IMR-90 (cell line): ENCODE measurements at regions not wholly inside any gene's neighbourhood (a gene's known extent, or its start where the extent isn't known, plus 50 kb on each side); places are given as distances from the start of the nearest gene placed in this dataset.

Experiments used
- CEBPB ChIP-seq: IDR thresholded peaks from 2 replicates; pipeline ENCODE4 v1.6.1; 2012; ENCODE audit warnings: low read depth, low read length, improper control_type of control experiment
- CHD1 ChIP-seq: IDR thresholded peaks from 2 replicates; pipeline ENCODE4 v1.6.1; 2012; ENCODE audit warnings: low read depth, low read length, improper control_type of control experiment
- CTCF ChIP-seq: conservative IDR thresholded peaks from 2 replicates; pipeline ENCODE4 v1.5.1; 2012; ENCODE audit warnings: mild to moderate bottlenecking, low read depth, low read length, improper control_type of control experiment
- ELK1 ChIP-seq: fragments of 150-350 bp; IDR thresholded peaks from 2 replicates; pipeline ENCODE4 v1.6.1; 2016; ENCODE audit warnings: low read depth, mild to moderate bottlenecking, low read length, moderate library complexity, borderline replicate concordance
- MAFK ChIP-seq: IDR thresholded peaks from 2 replicates; pipeline ENCODE4 v1.6.1; 2012; ENCODE audit warnings: low read depth, low read length, improper control_type of control experiment
- MAZ ChIP-seq: IDR thresholded peaks from 2 replicates; pipeline ENCODE4 v1.6.1; 2012; ENCODE audit warnings: low read depth, mild to moderate bottlenecking, low read length, improper control_type of control experiment, moderate library complexity, borderline replicate concordance
- MXI1 ChIP-seq: IDR thresholded peaks from 2 replicates; pipeline ENCODE4 v1.6.1; 2012; ENCODE audit warnings: low read depth, mild to moderate bottlenecking, low read length, moderate library complexity, borderline replicate concordance
- NFE2L2 ChIP-seq: fragments of 150-350 bp; IDR thresholded peaks from 2 replicates; pipeline ENCODE4 v1.6.1; 2016; ENCODE audit warnings: low read depth, mild to moderate bottlenecking, low read length
- POLR2A ChIP-seq: IDR thresholded peaks from 2 replicates; pipeline ENCODE4 v1.6.1; 2012; ENCODE audit warnings: mild to moderate bottlenecking, low read depth, low read length
- RAD21 ChIP-seq: IDR thresholded peaks from 2 replicates; pipeline ENCODE4 v1.6.1; 2012; ENCODE audit warnings: low read length, improper control_type of control experiment
- RFX5 ChIP-seq: IDR thresholded peaks from 2 replicates; pipeline ENCODE4 v1.8.0; 2012; ENCODE audit warnings: low read depth, mild to moderate bottlenecking, low read length, moderate library complexity
- TF ChIP-seq, protein P1 (sequence below): fragments of 150-350 bp; IDR thresholded peaks from 2 replicates; pipeline ENCODE4 v1.6.1; 2017; ENCODE audit warnings: mild to moderate bottlenecking, antibody characterized with exemption, low read length, low read depth

DNA sequence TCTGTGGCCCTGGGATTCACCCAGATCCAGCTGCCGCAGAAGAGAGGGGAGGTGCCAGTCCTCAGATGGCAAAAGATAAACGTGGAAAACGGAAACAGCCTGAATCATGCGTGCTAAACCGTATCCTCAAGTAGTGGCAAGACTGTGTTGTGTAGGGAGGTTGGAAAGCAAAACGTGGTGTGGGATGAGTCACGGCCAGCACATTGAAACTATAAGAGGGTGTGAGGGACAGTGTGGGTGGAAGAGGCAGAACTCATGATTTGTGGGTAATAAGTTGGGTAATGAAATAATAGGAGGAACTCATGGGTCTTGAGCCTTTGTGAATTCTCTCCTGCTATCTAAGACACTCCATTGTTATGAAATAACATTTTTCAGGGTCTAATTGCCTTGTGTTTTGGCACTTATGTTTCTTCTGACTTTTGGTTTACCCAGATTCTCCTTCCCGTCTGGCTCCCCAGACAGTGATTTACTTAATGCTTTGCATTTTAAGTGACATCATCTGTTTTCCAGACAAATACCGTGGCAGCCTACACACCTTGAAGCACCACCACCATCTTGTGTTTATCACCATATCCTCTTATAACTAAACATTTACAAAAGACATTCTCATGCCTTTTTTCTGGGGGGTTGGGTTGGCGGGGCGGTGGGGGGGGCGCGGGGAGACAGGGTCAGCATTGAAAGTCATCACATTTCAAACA is 62.3 kb upstream of the PTCSC3 start:
- TF ChIP-seq CTCF (no peak), POLR2A (no peak), MAZ (no peak), RAD21 (no peak), RFX5 (no peak), CHD1 (no peak), CEBPB (no peak), NFE2L2 (no peak), MXI1 (no peak), MAFK (no peak), ELK1 (no peak)
- TF ChIP-seq, protein P1, sequence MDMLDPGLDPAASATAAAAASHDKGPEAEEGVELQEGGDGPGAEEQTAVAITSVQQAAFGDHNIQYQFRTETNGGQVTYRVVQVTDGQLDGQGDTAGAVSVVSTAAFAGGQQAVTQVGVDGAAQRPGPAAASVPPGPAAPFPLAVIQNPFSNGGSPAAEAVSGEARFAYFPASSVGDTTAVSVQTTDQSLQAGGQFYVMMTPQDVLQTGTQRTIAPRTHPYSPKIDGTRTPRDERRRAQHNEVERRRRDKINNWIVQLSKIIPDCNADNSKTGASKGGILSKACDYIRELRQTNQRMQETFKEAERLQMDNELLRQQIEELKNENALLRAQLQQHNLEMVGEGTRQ: no peak
